Tibial nerve (tissue), 3 donors: ENCODE measurements at regions not wholly inside any gene's neighbourhood (a gene's known extent, or its start where the extent isn't known, plus 50 kb on each side); places are given as distances from the start of the nearest gene placed in this dataset.

Source experiments
- POLR2A ChIP-seq, 2 donors: fragments of 450-650 bp; IDR thresholded peaks; one replicate each; pipeline ENCODE4 v1.6.1; 2017; ENCODE audit warnings: antibody characterized with exemption in 2 of 2, mild to moderate bottlenecking in 2 of 2, moderate library complexity in 2 of 2
- TF ChIP-seq, protein P1 (sequence below), 5 experiments: fragments of 200-600 bp in 3 of 5; fragments of 450-650 bp in 2 of 5; sonication (generic) in 3 of 5; IDR thresholded peaks; one replicate each; pipeline ENCODE4 v1.5.1; 2016 to 2019; ENCODE audit warnings: antibody characterized with exemption in 5 of 5, mild to moderate bottlenecking in 3 of 5, moderate library complexity in 2 of 5

GRCh38 chr1:94596260-94596659 is 54.7 kb upstream of the F3 start:
- TF ChIP-seq, protein P1, sequence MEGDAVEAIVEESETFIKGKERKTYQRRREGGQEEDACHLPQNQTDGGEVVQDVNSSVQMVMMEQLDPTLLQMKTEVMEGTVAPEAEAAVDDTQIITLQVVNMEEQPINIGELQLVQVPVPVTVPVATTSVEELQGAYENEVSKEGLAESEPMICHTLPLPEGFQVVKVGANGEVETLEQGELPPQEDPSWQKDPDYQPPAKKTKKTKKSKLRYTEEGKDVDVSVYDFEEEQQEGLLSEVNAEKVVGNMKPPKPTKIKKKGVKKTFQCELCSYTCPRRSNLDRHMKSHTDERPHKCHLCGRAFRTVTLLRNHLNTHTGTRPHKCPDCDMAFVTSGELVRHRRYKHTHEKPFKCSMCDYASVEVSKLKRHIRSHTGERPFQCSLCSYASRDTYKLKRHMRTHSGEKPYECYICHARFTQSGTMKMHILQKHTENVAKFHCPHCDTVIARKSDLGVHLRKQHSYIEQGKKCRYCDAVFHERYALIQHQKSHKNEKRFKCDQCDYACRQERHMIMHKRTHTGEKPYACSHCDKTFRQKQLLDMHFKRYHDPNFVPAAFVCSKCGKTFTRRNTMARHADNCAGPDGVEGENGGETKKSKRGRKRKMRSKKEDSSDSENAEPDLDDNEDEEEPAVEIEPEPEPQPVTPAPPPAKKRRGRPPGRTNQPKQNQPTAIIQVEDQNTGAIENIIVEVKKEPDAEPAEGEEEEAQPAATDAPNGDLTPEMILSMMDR (IDR thresholded peaks at IDR 0.05), result no peak
- no peak for TF ChIP-seq POLR2A (IDR thresholded peaks at IDR 0.05)
